Keratinocyte (primary cell): ENCODE measurements at regions not wholly inside any gene's neighbourhood (a gene's known extent, or its start where the extent isn't known, plus 50 kb on each side); places are given as distances from the start of the nearest gene placed in this dataset.

Experiments
- DNase-seq: peaks from one replicate; pipeline ENCODE4 v3.0.0-alpha.2; 2011; ENCODE audit warnings: low read depth, missing footprints, low spot score
- FAIRE-seq: peaks from 2 replicates; lab custom pipeline; 2011; peaks lifted over from hg19 to GRCh38; lab: Jason Lieb, UNC
- H2AFZ ChIP-seq: 2 replicates; pipeline ENCODE4 v1.6.0; 2012; ENCODE audit warnings: low read length, control low read depth, inconsistent platforms; ENCODE audit not compliant: control insufficient read depth
- H3K27ac ChIP-seq: 2 replicates; pipeline ENCODE4 v1.5.1; 2011; ENCODE audit warnings: low read length; ENCODE audit not compliant: control insufficient read depth, insufficient read depth
- H3K27me3 ChIP-seq: 3 replicates; pipeline ENCODE4 v1.6.0; 2011; ENCODE audit warnings: low read length; ENCODE audit not compliant: control insufficient read depth, insufficient read depth; ENCODE audit errors: extremely low read depth
- H3K36me3 ChIP-seq, 2 experiments: 2 replicates in 1 of 2; 3 replicates in 1 of 2; pipeline ENCODE4 v1.5.1; 2011; ENCODE audit warnings: low read length in 2 of 2, mild to moderate bottlenecking in 1 of 2; ENCODE audit not compliant: control insufficient read depth in 2 of 2, insufficient read depth in 2 of 2; ENCODE audit errors: extremely low read depth in 1 of 2
- H3K4me1 ChIP-seq: 3 replicates; pipeline ENCODE4 v1.5.1; 2011; ENCODE audit warnings: low read length; ENCODE audit not compliant: control insufficient read depth, insufficient read depth; ENCODE audit errors: extremely low read depth
- H3K4me2 ChIP-seq: 3 replicates; pipeline ENCODE4 v1.6.0; 2011; ENCODE audit warnings: low read depth, low read length; ENCODE audit not compliant: control insufficient read depth, insufficient read depth; ENCODE audit errors: extremely low read depth
- H3K4me3 ChIP-seq, 3 experiments: fragments of 200-600 bp in 1 of 3; sonication (generic) in 1 of 3; 2 replicates in 2 of 3; 3 replicates in 1 of 3; pipeline ENCODE4 v1.5.1; 2011 to 2016; ENCODE audit warnings: low read length in 3 of 3, mild to moderate bottlenecking in 3 of 3, control low read depth in 2 of 3, inconsistent platforms in 1 of 3, low read depth in 1 of 3, mixed read lengths in 1 of 3, mixed run types in 1 of 3, moderate library complexity in 1 of 3; ENCODE audit not compliant: control insufficient read depth in 2 of 3, insufficient read depth in 2 of 3; ENCODE audit errors: extremely low read depth in 1 of 3
- H3K79me2 ChIP-seq: 2 replicates; pipeline ENCODE4 v1.6.0; 2012; ENCODE audit warnings: low read length; ENCODE audit not compliant: control insufficient read depth, insufficient read depth
- H3K9ac ChIP-seq: 3 replicates; pipeline ENCODE4 v1.6.0; 2011; ENCODE audit warnings: low read length; ENCODE audit not compliant: control insufficient read depth, insufficient read depth; ENCODE audit errors: extremely low read depth
- H3K9me1 ChIP-seq: 3 replicates; pipeline ENCODE4 v1.6.0; 2011; ENCODE audit warnings: low read length; ENCODE audit not compliant: control insufficient read depth, insufficient read depth; ENCODE audit errors: extremely low read depth
- H3K9me3 ChIP-seq: 2 replicates; pipeline ENCODE4 v1.5.1; 2012; ENCODE audit warnings: low read depth, low read length; ENCODE audit not compliant: control insufficient read depth
- H4K20me1 ChIP-seq: 3 replicates; pipeline ENCODE4 v1.6.0; 2011; ENCODE audit warnings: low read length; ENCODE audit not compliant: control insufficient read depth, insufficient read depth; ENCODE audit errors: extremely low read depth
- CTCF ChIP-seq, 3 experiments: IDR thresholded peaks in 1 of 3; conservative IDR thresholded peaks in 1 of 3; optimal IDR thresholded peaks in 1 of 3; 2 replicates in 2 of 3; 3 replicates in 1 of 3; pipeline versions ENCODE3 to v1.5.1; 2011; ENCODE audit warnings: low read length in 3 of 3, mild to moderate bottlenecking in 3 of 3, moderate library complexity in 2 of 3, control low read depth in 1 of 3, inconsistent platforms in 1 of 3; ENCODE audit not compliant: insufficient read depth in 2 of 3; ENCODE audit errors: extremely low read depth in 1 of 3
- EZH2 ChIP-seq: IDR thresholded peaks from one replicate; pipeline ENCODE4 v1.6.1; 2012; ENCODE audit warnings: inconsistent platforms, mild to moderate bottlenecking, low read length, moderate library complexity
- dilution Hi-C: fragments of 300-500 bp; cut with MboI; formaldehyde crosslinking; loops from one replicate; pipeline ENCODE4 v1.7.0; 2020; ENCODE audit warnings: low sequenced_read_pairs; ENCODE audit not compliant: extremely low pct_ligation_motif_present

GRCh38 chr3:8189051-8189450 is 312.6 kb upstream of the LMCD1 start:
- FAIRE-seq: no peak
- dilution Hi-C loops: no loop called here

GRCh38 chr3:8191406-8191805 is 310.2 kb upstream of the LMCD1 start:
- no peak for FAIRE-seq
- dilution Hi-C loops: no loop called here

More at GRCh38 chr3:8189051-8189450, 312.6 kb upstream of the LMCD1 start:
- H3K9me3 ChIP-seq: no peaks in the 10 kb centered on the region
- no peaks in the 10 kb centered on the region for H3K9me1 ChIP-seq
- H3K27ac ChIP-seq: no peak overlapping the region
- H3K79me2 ChIP-seq: no peaks in the 10 kb centered on the region
- TF ChIP-seq EZH2: no peak
- no peak for TF ChIP-seq CTCF (optimal IDR thresholded peaks at IDR 0.05 in 1 of 3, IDR thresholded peaks at IDR 0.05 in 1 of 3, conservative IDR thresholded peaks at IDR 0.05 in 1 of 3; ENCODE audit: extremely low read depth in 1 of 3, insufficient read depth in 2 of 3, low read length in 3 of 3)
- H3K36me3 ChIP-seq: no peaks in the 10 kb centered on the region
- H3K4me1 ChIP-seq: no peaks in the 10 kb centered on the region
- no peak overlapping the region for H3K4me2 ChIP-seq
- H4K20me1 ChIP-seq: no peaks in the 10 kb centered on the region
- DNase-seq: no peak
- no peaks in the 10 kb centered on the region for H3K27me3 ChIP-seq
- H3K9ac ChIP-seq: no peak overlapping the region
- no peak overlapping the region for H2AFZ ChIP-seq
- H3K4me3 ChIP-seq: no peak overlapping the region

More at GRCh38 chr3:8191406-8191805, 310.2 kb upstream of the LMCD1 start:
- Histone ChIP-seq H3K27me3 (no peaks in the 10 kb centered on the region), H3K27ac (no peak overlapping the region), H3K4me3 (no peak overlapping the region), H3K9me1 (no peaks in the 10 kb centered on the region), H3K4me2 (no peak overlapping the region), H3K9ac (no peak overlapping the region), H3K9me3 (no peaks in the 10 kb centered on the region), H2AFZ (no peak overlapping the region), H3K36me3 (no peaks in the 10 kb centered on the region), H4K20me1 (no peaks in the 10 kb centered on the region), H3K4me1 (no peaks in the 10 kb centered on the region), H3K79me2 (no peaks in the 10 kb centered on the region)
- no peak for DNase-seq
- TF ChIP-seq CTCF (optimal IDR thresholded peaks at IDR 0.05 in 1 of 3, IDR thresholded peaks at IDR 0.05 in 1 of 3, conservative IDR thresholded peaks at IDR 0.05 in 1 of 3; ENCODE audit: extremely low read depth in 1 of 3, insufficient read depth in 2 of 3, low read length in 3 of 3) (no peak), EZH2 (no peak)
